ENCODE measurements at regions not wholly inside any gene's neighbourhood (a gene's known extent, or its start where the extent isn't known, plus 50 kb on each side); places are given as distances from the start of the nearest gene placed in this dataset.

DNA sequence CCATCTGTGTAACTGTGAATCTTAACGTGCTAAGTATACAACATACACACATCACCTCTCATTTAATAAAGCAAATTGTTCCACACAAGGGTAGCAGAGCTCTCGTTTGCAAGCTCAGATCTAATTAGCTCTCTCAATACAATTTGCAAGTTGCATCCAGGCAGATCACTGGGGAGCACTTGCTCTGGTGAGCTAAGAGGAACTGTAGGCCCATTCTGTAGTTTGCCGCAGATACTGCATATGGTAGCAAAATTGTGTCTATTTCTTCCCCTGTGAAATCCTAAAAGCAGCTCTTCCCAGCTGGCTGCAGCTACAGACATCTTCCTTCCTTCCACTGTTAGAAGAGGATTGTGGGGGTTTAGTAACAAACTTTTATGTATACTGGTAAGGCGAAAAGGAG lies 288.7 kb upstream of the ADAMTS9 start:
- TF ChIP-seq EZH2phosphoT487 (IDR thresholded peaks at IDR 0.05; ENCODE audit: borderline replicate concordance, low read depth) (no peak), POLR2AphosphoS5 (IDR thresholded peaks at IDR 0.05; ENCODE audit: low read depth, low read length) (no peak)
- TF ChIP-seq, protein P1, sequence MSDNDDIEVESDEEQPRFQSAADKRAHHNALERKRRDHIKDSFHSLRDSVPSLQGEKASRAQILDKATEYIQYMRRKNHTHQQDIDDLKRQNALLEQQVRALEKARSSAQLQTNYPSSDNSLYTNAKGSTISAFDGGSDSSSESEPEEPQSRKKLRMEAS (IDR thresholded peaks at IDR 0.05; ENCODE audit: low read depth), result no peak
- TF ChIP-seq, protein P2, sequence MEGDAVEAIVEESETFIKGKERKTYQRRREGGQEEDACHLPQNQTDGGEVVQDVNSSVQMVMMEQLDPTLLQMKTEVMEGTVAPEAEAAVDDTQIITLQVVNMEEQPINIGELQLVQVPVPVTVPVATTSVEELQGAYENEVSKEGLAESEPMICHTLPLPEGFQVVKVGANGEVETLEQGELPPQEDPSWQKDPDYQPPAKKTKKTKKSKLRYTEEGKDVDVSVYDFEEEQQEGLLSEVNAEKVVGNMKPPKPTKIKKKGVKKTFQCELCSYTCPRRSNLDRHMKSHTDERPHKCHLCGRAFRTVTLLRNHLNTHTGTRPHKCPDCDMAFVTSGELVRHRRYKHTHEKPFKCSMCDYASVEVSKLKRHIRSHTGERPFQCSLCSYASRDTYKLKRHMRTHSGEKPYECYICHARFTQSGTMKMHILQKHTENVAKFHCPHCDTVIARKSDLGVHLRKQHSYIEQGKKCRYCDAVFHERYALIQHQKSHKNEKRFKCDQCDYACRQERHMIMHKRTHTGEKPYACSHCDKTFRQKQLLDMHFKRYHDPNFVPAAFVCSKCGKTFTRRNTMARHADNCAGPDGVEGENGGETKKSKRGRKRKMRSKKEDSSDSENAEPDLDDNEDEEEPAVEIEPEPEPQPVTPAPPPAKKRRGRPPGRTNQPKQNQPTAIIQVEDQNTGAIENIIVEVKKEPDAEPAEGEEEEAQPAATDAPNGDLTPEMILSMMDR (IDR thresholded peaks at IDR 0.05), result no peak
